HepG2 (cell line): ENCODE measurements at regions not wholly inside any gene's neighbourhood (a gene's known extent, or its start where the extent isn't known, plus 50 kb on each side); places are given as distances from the start of the nearest gene placed in this dataset.

Experiments
- ATAC-seq: fragments of 200-7000 bp; cut with Tn5 transposase; 3 replicates; pipeline ENCODE4 v1.9.1; 2020; ENCODE audit warnings: mild to moderate bottlenecking, moderate library complexity
- BruUV-seq: library from RNA; stranded (reverse); fragments of 400-500 nt; replicated peaks from 2 replicates; lab custom pipeline; 2021; lab: Mats Ljungman, UMichigan
- CTCF ChIA-PET: fragments of 300-600 bp; formaldehyde crosslinking; extraction: SDS; loops from one replicate; lab custom pipeline; 2021; ENCODE audit warnings: low total read pairs, inconsistent platforms, low intra/inter-chr PET ratio; lab: Yijun Ruan, JAX
- POLR2A ChIA-PET: fragments of 350-600 bp; sonication (Branson Sonifier 250); formaldehyde crosslinking; loops from one replicate; lab custom pipeline; 2020; ENCODE audit warnings: antibody characterized with exemption, inconsistent platforms; lab: Yijun Ruan, JAX
- DNase-seq: peaks from one replicate; pipeline ENCODE4 v3.0.0-alpha.2; 2015; ENCODE audit warnings: low spot score
- FAIRE-seq: peaks from 3 replicates; lab custom pipeline; 2011; peaks lifted over from hg19 to GRCh38; lab: Jason Lieb, UNC
- H2AFZ ChIP-seq: one replicate; pipeline ENCODE4 v1.6.1; 2011; ENCODE audit warnings: low read length, inconsistent platforms
- H3K27ac ChIP-seq: fragments of 300-600 bp; 3 replicates; pipeline ENCODE4 v1.8.0; 2011; ENCODE audit warnings: mixed run types, mild to moderate bottlenecking, mixed read lengths, low read length, inconsistent platforms; ENCODE audit not compliant: insufficient read depth; ENCODE audit errors: extremely low read length
- H3K27me3 ChIP-seq, 2 experiments: fragments of 200-600 bp in 1 of 2; 2 replicates in 1 of 2; 3 replicates in 1 of 2; pipeline versions ENCODE4 v1.6.0 to v1.8.0; 2011; ENCODE audit warnings: low read length in 2 of 2, mild to moderate bottlenecking in 2 of 2, moderate library complexity in 2 of 2, inconsistent platforms in 1 of 2; ENCODE audit not compliant: insufficient read depth in 2 of 2, control insufficient read depth in 1 of 2
- H3K36me3 ChIP-seq, 2 experiments: fragments of 200-600 bp in 1 of 2; replicated peaks in 1 of 2; 2 replicates in 1 of 2; 3 replicates in 1 of 2; pipeline versions ENCODE4 v1.5.1 to v1.8.0; 2011; ENCODE audit warnings: low read length in 2 of 2, inconsistent platforms in 1 of 2; ENCODE audit not compliant: insufficient read depth in 2 of 2, control insufficient read depth in 1 of 2
- H3K4me1 ChIP-seq: 2 replicates; pipeline ENCODE4 v1.5.1; 2012; ENCODE audit warnings: low read length, inconsistent platforms; ENCODE audit not compliant: insufficient read depth
- H3K4me2 ChIP-seq: 2 replicates; pipeline ENCODE4 v1.6.0; 2011; ENCODE audit warnings: low read depth, low read length, inconsistent platforms
- H3K4me3 ChIP-seq, 3 experiments: fragments of 200-600 bp in 1 of 3; sonication (generic), shearing (Covaris generic) in 1 of 3; replicated peaks in 1 of 3; 2 replicates each; pipeline ENCODE4 v1.5.1; 2011 to 2016; ENCODE audit warnings: low read length in 3 of 3, inconsistent platforms in 2 of 3, low read depth in 2 of 3, mild to moderate bottlenecking in 2 of 3, control low read depth in 1 of 3, mixed read lengths in 1 of 3; ENCODE audit not compliant: insufficient read depth in 1 of 3
- H3K79me2 ChIP-seq: one replicate; pipeline ENCODE4 v1.6.1; 2011; ENCODE audit warnings: low read length, inconsistent platforms; ENCODE audit not compliant: insufficient read depth
- H3K9ac ChIP-seq: 2 replicates; pipeline ENCODE4 v1.6.0; 2011; ENCODE audit warnings: mild to moderate bottlenecking, low read depth, low read length, inconsistent platforms; ENCODE audit not compliant: insufficient read depth
- H3K9me3 ChIP-seq: 2 replicates; pipeline ENCODE4 v1.5.1; 2012; ENCODE audit warnings: mild to moderate bottlenecking, low read length
- H4K20me1 ChIP-seq: 2 replicates; pipeline ENCODE4 v1.6.0; 2011; ENCODE audit warnings: inconsistent platforms, mild to moderate bottlenecking, low read length, moderate library complexity; ENCODE audit not compliant: insufficient read depth
- JARID2 ChIP-seq: sonication (generic); formaldehyde crosslinking; IDR thresholded peaks from 2 replicates; pipeline ENCODE4 v1.8.1; 2023; ENCODE audit warnings: missing genetic modification reagents, inconsistent platforms; ENCODE audit not compliant: insufficient replicate concordance
- KDM1A ChIP-seq: IDR thresholded peaks from 2 replicates; pipeline ENCODE4 v1.6.1; 2016; ENCODE audit warnings: missing compliant biosample characterization
- SKI ChIP-seq: fragments of 450-650 bp; IDR thresholded peaks from one replicate; pipeline ENCODE4 v1.6.1; 2018; ENCODE audit warnings: mild to moderate bottlenecking; ENCODE audit not compliant: partially characterized antibody
- ZBTB10 ChIP-seq: sonication (generic); formaldehyde crosslinking; IDR thresholded peaks from 2 replicates; pipeline ENCODE4 v1.4.0; 2020; ENCODE audit warnings: missing genetic modification reagents, borderline replicate concordance
- ZC3H13 ChIP-seq: sonication (generic); formaldehyde crosslinking; IDR thresholded peaks from 2 replicates; pipeline ENCODE4 v1.8.1; 2023; ENCODE audit warnings: mild to moderate bottlenecking, missing genetic modification reagents, moderate library complexity
- ZNF530 ChIP-seq: sonication (generic); formaldehyde crosslinking; IDR thresholded peaks from 2 replicates; pipeline ENCODE4 v1.5.0; 2020; ENCODE audit warnings: low read depth, mild to moderate bottlenecking, missing genetic modification reagents
- ZNF615 ChIP-seq: sonication (generic); formaldehyde crosslinking; IDR thresholded peaks from 2 replicates; pipeline ENCODE4 v1.5.0; 2020; ENCODE audit warnings: mild to moderate bottlenecking, missing genetic modification reagents, borderline replicate concordance
- WGBS: methylation state at CpG from one replicate; pipeline ENCODE4 v1.1.6; 2017; ENCODE audit warnings: low lambda C conversion rate; 5-methylcytosine and 5-hydroxymethylcytosine counted together
- in situ Hi-C: cut with HindIII; loops from 2 replicates; pipeline ENCODE4 v1.10.0; 2017; ENCODE audit warnings: low pct_unique_long_range_greater_than_20kb; ENCODE audit not compliant: extremely low pct_ligation_motif_present
- intact Hi-C: fragments of 100-400 bp; cut with micrococcal nuclease; formaldehyde crosslinking; loops from one replicate; pipeline ENCODE4 v1.10.0; 2022; ENCODE audit not compliant: unreplicated experiment

GRCh38 chr12:68451261-68452077, 119.3 kb upstream of the MDM1 start:
- in situ Hi-C loops, result no loop called here
- Histone ChIP-seq H4K20me1 (no peaks in the 10 kb centered on the region), H3K36me3 (no peaks in the 10 kb centered on the region), H3K4me3 (no peak overlapping the region), H2AFZ (no peak overlapping the region), H3K4me2 (no peak overlapping the region), H3K9ac (no peak overlapping the region), H3K9me3 (no peaks in the 10 kb centered on the region), H3K79me2 (no peaks in the 10 kb centered on the region), H3K27ac (no peak overlapping the region), H3K4me1 (peaks cover 9% of the 10 kb centered on the region; the same call in 1 of the 2 replicates), H3K27me3 (no peaks in the 10 kb centered on the region; a peak in 1 of 5 replicates)
- ChIA-PET POLR2A (no interaction called here), CTCF (no interaction called here)
- TF ChIP-seq ZC3H13 (CRISPR knock-in tag), result no peak
- no peak for TF ChIP-seq JARID2 (CRISPR knock-in tag)
- TF ChIP-seq ZNF530, result no peak
- TF ChIP-seq KDM1A (CRISPR knock-in tag), result no peak
- TF ChIP-seq ZBTB10 (CRISPR knock-in tag), result no peak
- no peak for TF ChIP-seq SKI
- no peak for TF ChIP-seq ZNF615 (CRISPR knock-in tag)
- ATAC-seq, result no peak
- FAIRE-seq, result no peak
- no peak for DNase-seq
- WGBS, result 42% methylated on average over 6 of the region's 6 CpGs
- BruUV-seq, result no TSS peak
- intact Hi-C loops, result no loop called here
